ENCODE measurements at regions not wholly inside any gene's neighbourhood (a gene's known extent, or its start where the extent isn't known, plus 50 kb on each side); places are given as distances from the start of the nearest gene placed in this dataset.

GRCh38 chr11:127619946-127620345 is 619.4 kb upstream of the KIRREL3 start:
- H3K56ac ChIP-seq (ENCODE audit: extremely low read depth, insufficient read depth, low read length): no peak overlapping the region
- H4K91ac ChIP-seq (ENCODE audit: insufficient read depth, low read depth, low read length): no peak overlapping the region
- no peak for ATAC-seq (ENCODE audit: low read depth)
- no peak overlapping the region for H2BK20ac ChIP-seq (ENCODE audit: low read depth, low read length)
- no peaks in the 10 kb centered on the region; the same call in 1 of the 2 replicates for H3K9me3 ChIP-seq (ENCODE audit: control insufficient read depth, insufficient read depth, low read length)
- no peaks in the 10 kb centered on the region for H3K4me1 ChIP-seq (ENCODE audit: control insufficient read depth, insufficient read depth, low read length)
- no peak overlapping the region for H2BK5ac ChIP-seq (ENCODE audit: low read depth, low read length, poor library complexity, severe bottlenecking)
- WGBS, 2 experiments (ENCODE audit: extremely low coverage in 2 of 2, insufficient read length in 1 of 2): no CpG with 5 or more reads among the region's 5 CpGs
- H3K4ac ChIP-seq (ENCODE audit: low read depth, low read length): no peak overlapping the region
- H3K9ac ChIP-seq (ENCODE audit: low read depth, low read length): no peak overlapping the region
- H4K20me1 ChIP-seq (ENCODE audit: insufficient read depth, low read length): no peaks in the 10 kb centered on the region
- H3K4me2 ChIP-seq (ENCODE audit: low read depth, low read length): no peak overlapping the region
- H2AFZ ChIP-seq (replicated peaks; ENCODE audit: low read length, poor library complexity): no peak overlapping the region
- H2AK5ac ChIP-seq (ENCODE audit: low read depth, low read length): no peak overlapping the region
- TF ChIP-seq MAZ (IDR thresholded peaks at IDR 0.05; ENCODE audit: borderline replicate concordance, low read depth, low read length): no peak
- no peak for TF ChIP-seq CEBPB (IDR thresholded peaks at IDR 0.05; ENCODE audit: low read depth, low read length)
- TF ChIP-seq, protein P1, sequence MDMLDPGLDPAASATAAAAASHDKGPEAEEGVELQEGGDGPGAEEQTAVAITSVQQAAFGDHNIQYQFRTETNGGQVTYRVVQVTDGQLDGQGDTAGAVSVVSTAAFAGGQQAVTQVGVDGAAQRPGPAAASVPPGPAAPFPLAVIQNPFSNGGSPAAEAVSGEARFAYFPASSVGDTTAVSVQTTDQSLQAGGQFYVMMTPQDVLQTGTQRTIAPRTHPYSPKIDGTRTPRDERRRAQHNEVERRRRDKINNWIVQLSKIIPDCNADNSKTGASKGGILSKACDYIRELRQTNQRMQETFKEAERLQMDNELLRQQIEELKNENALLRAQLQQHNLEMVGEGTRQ (IDR thresholded peaks at IDR 0.05; ENCODE audit: low read depth, low read length): no peak
- no peak for TF ChIP-seq MAFK (IDR thresholded peaks at IDR 0.05; ENCODE audit: low read depth, low read length)
- no peak for TF ChIP-seq SMC3 (IDR thresholded peaks at IDR 0.05; ENCODE audit: low read depth, low read length)
- TF ChIP-seq, protein P2, sequence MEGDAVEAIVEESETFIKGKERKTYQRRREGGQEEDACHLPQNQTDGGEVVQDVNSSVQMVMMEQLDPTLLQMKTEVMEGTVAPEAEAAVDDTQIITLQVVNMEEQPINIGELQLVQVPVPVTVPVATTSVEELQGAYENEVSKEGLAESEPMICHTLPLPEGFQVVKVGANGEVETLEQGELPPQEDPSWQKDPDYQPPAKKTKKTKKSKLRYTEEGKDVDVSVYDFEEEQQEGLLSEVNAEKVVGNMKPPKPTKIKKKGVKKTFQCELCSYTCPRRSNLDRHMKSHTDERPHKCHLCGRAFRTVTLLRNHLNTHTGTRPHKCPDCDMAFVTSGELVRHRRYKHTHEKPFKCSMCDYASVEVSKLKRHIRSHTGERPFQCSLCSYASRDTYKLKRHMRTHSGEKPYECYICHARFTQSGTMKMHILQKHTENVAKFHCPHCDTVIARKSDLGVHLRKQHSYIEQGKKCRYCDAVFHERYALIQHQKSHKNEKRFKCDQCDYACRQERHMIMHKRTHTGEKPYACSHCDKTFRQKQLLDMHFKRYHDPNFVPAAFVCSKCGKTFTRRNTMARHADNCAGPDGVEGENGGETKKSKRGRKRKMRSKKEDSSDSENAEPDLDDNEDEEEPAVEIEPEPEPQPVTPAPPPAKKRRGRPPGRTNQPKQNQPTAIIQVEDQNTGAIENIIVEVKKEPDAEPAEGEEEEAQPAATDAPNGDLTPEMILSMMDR (conservative IDR thresholded peaks at IDR 0.05; ENCODE audit: low read depth, low read length): no peak
- TF ChIP-seq NFE2L2 (IDR thresholded peaks at IDR 0.05; ENCODE audit: low read depth, low read length): no peak
- TF ChIP-seq, protein P3, sequence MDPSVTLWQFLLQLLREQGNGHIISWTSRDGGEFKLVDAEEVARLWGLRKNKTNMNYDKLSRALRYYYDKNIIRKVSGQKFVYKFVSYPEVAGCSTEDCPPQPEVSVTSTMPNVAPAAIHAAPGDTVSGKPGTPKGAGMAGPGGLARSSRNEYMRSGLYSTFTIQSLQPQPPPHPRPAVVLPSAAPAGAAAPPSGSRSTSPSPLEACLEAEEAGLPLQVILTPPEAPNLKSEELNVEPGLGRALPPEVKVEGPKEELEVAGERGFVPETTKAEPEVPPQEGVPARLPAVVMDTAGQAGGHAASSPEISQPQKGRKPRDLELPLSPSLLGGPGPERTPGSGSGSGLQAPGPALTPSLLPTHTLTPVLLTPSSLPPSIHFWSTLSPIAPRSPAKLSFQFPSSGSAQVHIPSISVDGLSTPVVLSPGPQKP (IDR thresholded peaks at IDR 0.05; ENCODE audit: borderline replicate concordance, low read depth, low read length): no peak
- no peak for TF ChIP-seq RAD21 (IDR thresholded peaks at IDR 0.05; ENCODE audit: low read length)
- TF ChIP-seq RFX5 (IDR thresholded peaks at IDR 0.05; ENCODE audit: low read depth, low read length): no peak
- no peak for TF ChIP-seq RCOR1 (IDR thresholded peaks at IDR 0.05; ENCODE audit: insufficient replicate concordance, low read length)
- no peak for TF ChIP-seq BHLHE40 (IDR thresholded peaks at IDR 0.05; ENCODE audit: low read depth, low read length)
- TF ChIP-seq CHD1 (IDR thresholded peaks at IDR 0.05; ENCODE audit: low read depth, low read length): no peak
- TF ChIP-seq MXI1 (IDR thresholded peaks at IDR 0.05; ENCODE audit: borderline replicate concordance, low read depth, low read length): no peak
- no peak for TF ChIP-seq POLR2A (IDR thresholded peaks at IDR 0.05; ENCODE audit: low read depth, low read length)
- no peak for TF ChIP-seq FOS (IDR thresholded peaks at IDR 0.05; ENCODE audit: low read depth, low read length)
- H3K14ac ChIP-seq (replicated peaks; ENCODE audit: low read depth, low read length): no peak overlapping the region
- H3K18ac ChIP-seq (ENCODE audit: low read depth, low read length): no peak overlapping the region
- DNase-seq: no peak
- H2AK9ac ChIP-seq (replicated peaks; ENCODE audit: low read depth, low read length, poor library complexity): no peak overlapping the region
- CTCF ChIA-PET: no interaction called here
- no peak overlapping the region for H2BK120ac ChIP-seq (ENCODE audit: low read depth, low read length)
- H3K79me1 ChIP-seq (ENCODE audit: low read depth in 1 of 2, low read length in 2 of 2): no peaks in the 10 kb centered on the region
- no peak overlapping the region for H4K5ac ChIP-seq (ENCODE audit: low read depth, low read length)
- intact Hi-C loops (cut with micrococcal nuclease) (no loop called here), in situ Hi-C loops (cut with MboI; ENCODE audit: low sequenced_read_pairs) (no loop called here), dilution Hi-C loops (cut with HindIII; ENCODE audit: low sequenced_read_pairs, unreplicated experiment) (no loop called here)
- H3K4me3 ChIP-seq (ENCODE audit: insufficient read depth, low read depth, low read length): no peak overlapping the region
- no peak overlapping the region for H2BK15ac ChIP-seq (ENCODE audit: low read depth, low read length)
- H3K36me3 ChIP-seq (ENCODE audit: control insufficient read depth, insufficient read depth, low read length): no peaks in the 10 kb centered on the region
- H3K27ac ChIP-seq (ENCODE audit: insufficient read depth, low read length): no peak overlapping the region
- H3K23ac ChIP-seq (ENCODE audit: low read depth, low read length): no peak overlapping the region
- no TSS peak for BruUV-seq (replicated peaks)
- no peaks in the 10 kb centered on the region; the same call in none of the 2 replicates for H3K27me3 ChIP-seq (ENCODE audit: control insufficient read depth, insufficient read depth, low read length)
- POLR2A ChIA-PET (ENCODE audit: unreplicated experiment): interaction anchor here (0.6 kb wide), 1 partner anchor 803 kb away, joined by 5 read pairs; no protein-coding TSS in a partner anchor
- no peaks in the 10 kb centered on the region for H3K9me1 ChIP-seq (ENCODE audit: insufficient read depth, low read length)
- no peak overlapping the region for H4K8ac ChIP-seq (ENCODE audit: low read depth in 2 of 2, low read length in 2 of 2)
